NCI-H748 (cell line): ENCODE measurements at regions not wholly inside any gene's neighbourhood (a gene's known extent, or its start where the extent isn't known, plus 50 kb on each side); places are given as distances from the start of the nearest gene placed in this dataset.

Source experiments
- DNase-seq: peaks from one replicate; lab custom pipeline; 2025; ENCODE audit not compliant: unreplicated experiment; lab: John Stamatoyannopoulos, UW

GRCh38 chr15:79492065-79492464 lies 59.9 kb downstream of the MINAR1 start:
- no peak for DNase-seq

GRCh38 chr15:79494384-79494909 lies 62.3 kb downstream of the MINAR1 start:
- DNase-seq = no peak

DNA sequence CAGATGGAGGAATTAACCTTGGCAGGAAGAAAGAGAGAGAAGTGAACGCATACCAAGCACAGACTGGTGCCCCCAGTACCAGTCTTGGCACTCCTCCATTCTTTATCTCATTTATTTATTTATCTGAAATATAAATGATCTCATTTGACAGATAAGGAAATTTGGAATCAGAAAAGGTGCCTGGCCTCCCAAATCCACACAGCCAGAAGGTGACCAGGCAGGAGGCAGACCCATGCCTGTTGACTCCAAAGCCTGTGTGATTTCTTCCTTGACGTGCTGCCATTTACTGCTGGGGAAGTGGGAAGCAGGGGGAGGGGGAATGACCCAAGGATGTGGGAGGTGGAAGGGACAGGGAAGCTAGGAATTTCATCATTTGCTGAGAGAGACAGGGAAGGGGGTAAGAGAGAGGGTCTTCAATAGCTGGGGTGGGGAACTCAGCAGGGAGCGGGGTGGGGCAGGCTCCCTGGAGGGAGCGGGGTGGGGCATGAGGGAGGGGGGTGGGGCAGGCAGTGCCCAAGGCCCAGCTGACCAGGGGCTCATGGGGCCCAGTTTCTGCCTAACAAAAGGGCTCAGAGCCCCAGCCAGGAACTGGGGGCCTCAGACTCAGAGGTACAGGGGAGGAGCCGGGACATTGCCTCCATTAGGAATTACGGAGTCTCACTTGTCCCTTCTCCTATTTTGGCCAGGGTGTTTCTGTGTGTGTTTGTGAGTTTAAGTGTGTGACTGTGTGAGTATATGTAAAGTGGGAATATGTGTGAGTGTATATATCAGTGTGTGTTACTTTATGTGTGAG lies 63.0 kb downstream of the MINAR1 start:
- DNase-seq = no peak

GRCh38 chr15:79495775-79496174 lies 63.6 kb downstream of the MINAR1 start:
- no peak for DNase-seq

- no peak for DNase-seq
These were observed 64.7 kb downstream of the MINAR1 start for GRCh38 chr15:79496838-79497237.

DNA sequence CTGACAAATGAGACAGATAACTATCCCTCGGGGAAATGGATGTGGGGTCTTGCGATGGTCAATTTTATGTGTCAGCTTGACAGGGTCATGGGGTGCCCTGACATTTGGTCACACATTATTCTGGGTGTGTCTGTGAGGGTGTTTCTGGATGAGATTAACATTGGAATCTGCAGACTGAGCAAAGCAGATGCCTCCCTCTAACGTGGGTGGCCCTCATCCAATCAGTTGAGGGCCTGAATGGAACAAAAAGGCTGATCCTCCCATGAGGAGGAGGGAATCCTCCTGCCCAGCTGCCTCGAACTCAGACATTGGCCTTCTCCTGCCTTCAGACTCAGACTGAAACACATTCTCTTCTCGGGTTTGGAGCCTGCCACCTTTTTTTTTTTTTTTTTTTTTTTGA lies 69.0 kb downstream of the MINAR1 start:
- DNase-seq = no peak

DNA sequence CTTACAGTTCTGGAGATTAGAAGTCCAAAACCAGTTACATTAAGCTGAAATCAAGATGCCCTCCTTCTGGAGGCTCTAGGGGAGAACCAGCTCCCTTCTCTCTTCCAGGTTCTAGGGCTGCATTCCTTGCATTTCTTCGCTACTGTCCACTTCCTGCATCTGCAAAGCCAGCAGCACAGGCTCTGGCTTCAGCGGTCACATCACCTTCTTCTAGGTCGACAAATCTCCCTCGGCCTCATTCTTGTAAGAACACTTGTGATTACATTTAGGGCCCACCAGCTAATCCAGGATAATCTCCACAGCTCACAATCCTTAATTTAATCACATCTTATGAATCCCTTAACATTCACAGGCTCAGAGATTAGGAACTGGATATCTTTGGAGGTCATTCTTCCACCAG lies 73.8 kb downstream of the MINAR1 start:
- no peak for DNase-seq

DNA sequence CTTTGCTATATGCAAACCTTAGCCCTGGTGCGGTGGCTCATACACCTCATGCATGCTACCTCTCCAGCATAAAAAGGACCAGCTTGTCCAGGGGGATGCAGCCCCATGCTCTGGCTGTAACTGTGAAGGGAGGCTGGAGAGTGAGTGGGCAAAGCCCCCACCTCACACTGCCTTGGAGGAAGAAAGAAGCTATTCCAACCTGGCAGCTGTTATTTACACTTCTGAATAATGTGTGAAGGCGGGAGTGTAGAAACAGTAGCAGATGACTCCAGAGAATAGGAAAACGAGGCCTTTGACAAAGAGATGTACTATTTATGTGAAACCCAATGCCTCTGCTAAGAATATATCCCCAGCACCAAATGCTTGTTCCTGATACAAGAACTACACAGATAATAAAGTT lies 80.7 kb downstream of the MINAR1 start:
- DNase-seq = peak; percentile 41

GRCh38 chr15:79513417-79513816 lies 81.3 kb downstream of the MINAR1 start:
- DNase-seq = no peak

DNA sequence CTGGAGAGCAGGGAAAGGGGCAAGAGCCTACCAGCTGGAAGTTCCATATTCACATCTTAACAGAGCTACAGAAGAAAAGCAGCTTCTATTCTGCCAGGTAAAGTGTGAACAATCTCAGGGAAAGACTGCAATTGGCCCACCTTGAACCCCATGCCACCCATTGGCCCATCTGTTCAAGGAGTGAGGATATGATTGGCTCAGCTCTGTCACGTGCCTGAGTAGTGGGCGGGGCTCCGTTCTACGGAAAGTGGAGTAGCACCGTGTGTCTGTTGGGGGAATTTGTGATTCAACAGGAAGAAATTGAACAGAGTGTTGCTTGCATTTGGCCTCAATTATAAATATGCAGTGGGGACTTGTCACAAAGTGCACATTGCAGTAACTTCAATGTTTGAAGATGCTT lies 81.8 kb downstream of the MINAR1 start:
- DNase-seq = no peak

DNA sequence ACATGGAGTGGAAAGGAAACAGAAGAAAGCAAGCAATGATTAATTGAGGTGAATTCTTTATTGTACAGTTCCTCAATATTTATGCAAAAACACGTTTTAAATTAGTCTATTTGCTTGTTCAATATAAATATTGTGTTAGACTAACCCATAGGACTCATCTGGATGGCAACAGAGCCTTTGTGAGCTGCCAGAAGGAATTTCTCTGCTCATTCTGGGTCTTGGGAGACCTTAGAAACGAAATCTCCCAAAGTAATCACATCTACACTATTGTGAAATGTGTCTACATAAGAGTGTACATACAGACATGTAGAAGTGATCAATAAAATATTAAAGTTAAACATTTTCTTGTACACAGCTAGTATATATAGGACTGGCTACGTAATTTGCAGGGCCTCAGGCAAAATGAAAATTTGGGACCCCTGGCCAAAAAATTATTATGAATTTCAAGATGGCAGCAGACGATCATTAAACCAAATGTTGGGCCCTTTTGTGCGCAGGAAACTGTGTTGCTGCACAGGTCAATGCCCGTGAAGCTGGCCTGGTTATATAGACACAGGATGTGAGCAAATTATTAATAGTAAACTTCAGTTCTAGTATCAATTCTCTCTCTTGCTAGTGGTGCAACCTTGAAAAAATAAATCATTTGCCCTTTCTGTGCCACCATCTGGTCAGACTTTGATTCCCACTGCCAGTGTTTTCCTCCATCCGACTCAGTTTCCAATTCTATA lies 83.3 kb downstream of the MINAR1 start:
- no peak for DNase-seq

GRCh38 chr15:79516155-79516554 lies 84.0 kb downstream of the MINAR1 start:
- no peak for DNase-seq

DNA sequence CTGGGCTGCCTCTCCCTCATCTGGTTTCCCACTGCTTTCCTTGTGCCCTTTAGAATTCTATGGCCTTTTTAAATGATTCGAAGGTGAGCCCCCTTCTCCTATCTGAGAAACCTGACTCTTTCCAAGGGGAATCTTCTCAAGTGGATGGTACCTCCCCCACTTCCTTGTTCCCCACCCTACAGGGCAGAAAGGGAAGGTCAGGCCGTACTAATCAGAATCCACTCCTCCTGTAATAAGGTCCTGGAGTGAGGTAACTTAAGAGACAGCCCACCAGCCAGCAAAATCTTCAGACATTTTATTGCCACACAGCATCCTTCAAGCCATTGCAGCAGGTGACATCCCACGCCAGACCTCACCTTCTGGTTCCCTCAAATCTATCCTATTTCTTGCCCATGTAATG lies 84.5 kb downstream of the MINAR1 start:
- DNase-seq = no peak

DNA sequence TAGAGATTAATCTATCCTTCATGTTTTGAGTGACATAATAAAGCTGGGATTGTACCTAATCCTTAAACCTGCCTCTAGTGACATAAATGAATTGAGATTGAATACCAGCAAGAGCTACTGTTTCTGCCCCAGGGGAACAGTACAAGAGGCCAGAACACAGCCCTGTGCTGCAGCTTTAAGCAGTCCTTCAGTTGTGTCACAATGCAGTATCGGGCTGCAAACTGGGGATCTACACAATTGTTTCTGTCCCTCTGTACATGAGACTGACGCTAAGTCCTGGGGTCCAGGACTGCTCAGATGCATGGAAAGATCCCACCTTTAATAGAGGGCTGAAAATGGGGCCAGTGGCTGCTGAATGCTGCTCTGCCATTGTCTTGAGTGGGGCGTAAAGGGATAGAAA lies 87.5 kb downstream of the MINAR1 start:
- no peak for DNase-seq

GRCh38 chr15:79520654-79521053 lies 88.5 kb downstream of the MINAR1 start:
- DNase-seq = no peak

DNA sequence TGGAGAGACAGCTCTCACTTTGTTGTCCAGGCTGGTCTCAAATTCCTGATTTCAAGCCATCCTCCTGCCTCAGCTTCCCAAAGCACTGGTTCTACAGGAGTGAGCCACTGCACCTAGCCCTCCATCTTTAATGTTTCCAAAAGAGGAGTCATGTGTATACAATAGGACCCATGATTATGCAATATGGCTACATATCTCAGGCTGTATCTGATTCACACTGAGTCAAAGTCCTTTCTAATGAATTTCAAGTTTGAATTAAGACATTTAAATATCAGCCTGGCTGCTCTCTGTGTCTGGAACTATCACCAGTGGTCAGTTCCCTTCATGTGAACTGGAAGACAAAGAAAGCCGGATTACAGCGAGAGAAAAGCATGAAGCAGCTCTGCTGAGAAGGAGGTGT lies 90.5 kb downstream of the MINAR1 start:
- DNase-seq = no peak

DNA sequence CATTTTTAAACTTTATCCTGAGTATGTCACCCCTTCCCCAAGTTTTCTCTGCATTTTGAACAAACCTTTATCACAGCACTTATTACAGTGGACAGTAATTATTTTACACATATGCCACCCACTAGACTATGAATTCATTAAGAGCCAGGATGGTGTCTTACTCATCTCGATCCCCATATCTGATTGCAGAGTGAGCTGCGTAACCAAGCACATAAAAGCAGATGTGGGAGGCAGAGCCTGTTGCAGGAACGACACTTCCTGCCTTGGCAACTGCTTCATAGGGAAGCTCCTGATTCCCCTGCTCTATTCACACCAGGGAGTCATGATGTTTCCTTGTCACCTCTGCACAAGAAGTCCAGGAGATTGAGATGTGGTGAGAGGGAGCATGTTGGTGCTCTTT lies 91.1 kb downstream of the MINAR1 start:
- DNase-seq = no peak

GRCh38 chr15:79524531-79524930 lies 92.4 kb downstream of the MINAR1 start:
- DNase-seq = no peak

GRCh38 chr15:79526376-79526775 lies 94.2 kb downstream of the MINAR1 start:
- no peak for DNase-seq

- DNase-seq = no peak
These were observed 95.7 kb downstream of the MINAR1 start for GRCh38 chr15:79527821-79528220.

GRCh38 chr15:79529157-79529785 lies 97.1 kb downstream of the MINAR1 start:
- DNase-seq = no peak

DNA sequence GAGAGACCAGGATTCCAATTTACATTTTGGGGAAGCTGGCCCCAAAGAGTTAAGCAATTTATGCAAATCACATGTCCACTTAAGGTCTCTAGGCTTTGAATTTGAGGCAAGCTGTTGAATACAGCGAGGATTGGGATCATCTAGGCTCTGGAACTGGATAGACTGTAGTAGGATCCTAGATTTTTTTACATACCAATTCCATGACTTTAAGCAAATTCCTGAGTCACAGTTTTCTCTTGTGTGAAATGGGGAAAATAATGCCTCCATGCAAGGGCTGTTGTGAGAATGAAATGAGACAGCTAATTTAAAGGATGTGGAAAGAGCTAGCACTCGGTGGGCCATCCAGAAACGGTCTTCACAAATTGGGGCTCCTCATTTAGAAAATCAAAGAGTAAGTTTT lies 103.4 kb downstream of the MINAR1 start:
- DNase-seq = no peak
